Neural cell (in vitro differentiated cells): ENCODE measurements at regions not wholly inside any gene's neighbourhood (a gene's known extent, or its start where the extent isn't known, plus 50 kb on each side); places are given as distances from the start of the nearest gene placed in this dataset.

Experiments
- EP300 ChIP-seq: fragments of 450-650 bp; conservative IDR thresholded peaks from 2 replicates; pipeline ENCODE4 v1.6.1; 2014; ENCODE audit warnings: antibody characterized with exemption, mild to moderate bottlenecking, moderate library complexity; ENCODE audit not compliant: poor library complexity, severe bottlenecking
- EZH2 ChIP-seq: fragments of 200-600, 300-800 bp; shearing (Covaris generic), sonication (generic); IDR thresholded peaks from 2 replicates; pipeline ENCODE4 v1.6.1; 2014; ENCODE audit warnings: antibody characterized with exemption, low read length, borderline replicate concordance, mild to moderate bottlenecking; ENCODE audit not compliant: insufficient read depth, poor library complexity, severe bottlenecking
- POLR2AphosphoS5 ChIP-seq: IDR thresholded peaks from 2 replicates; pipeline ENCODE4 v1.6.1; 2012
- RAD21 ChIP-seq: fragments of 450-650 bp; conservative IDR thresholded peaks from 2 replicates; pipeline ENCODE4 v1.6.1; 2014; ENCODE audit warnings: antibody characterized with exemption, mild to moderate bottlenecking, moderate library complexity
- SMC3 ChIP-seq: fragments of 450-650 bp; conservative IDR thresholded peaks from 2 replicates; pipeline ENCODE4 v1.6.1; 2014; ENCODE audit warnings: antibody characterized with exemption, mild to moderate bottlenecking, moderate library complexity; ENCODE audit not compliant: poor library complexity
- TF ChIP-seq, protein P1 (sequence below): fragments of 450-650 bp; IDR thresholded peaks from 2 replicates; pipeline ENCODE4 v1.5.1; 2014; ENCODE audit warnings: antibody characterized with exemption, mild to moderate bottlenecking, moderate library complexity; ENCODE audit not compliant: poor library complexity, severe bottlenecking

DNA sequence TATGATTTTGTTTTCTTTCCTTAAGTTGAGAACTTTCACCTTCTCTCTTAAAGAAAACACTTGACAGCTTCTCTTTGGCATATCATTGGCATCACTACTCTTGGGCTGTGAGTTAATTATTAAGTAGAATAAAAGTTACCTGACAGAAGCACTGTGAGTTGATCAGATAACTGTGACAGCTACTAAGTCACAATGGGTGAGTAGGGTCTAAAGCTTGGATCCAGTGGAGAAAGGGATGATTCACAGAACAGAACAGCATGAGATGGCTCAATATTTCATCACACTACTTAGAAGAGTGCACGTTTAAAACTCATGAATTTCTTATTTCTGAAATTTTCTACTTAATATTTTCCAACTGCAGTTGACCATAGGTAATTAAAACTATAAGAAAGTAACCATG, 268.5 kb upstream of the NMUR2 start:
- TF ChIP-seq, protein P1, sequence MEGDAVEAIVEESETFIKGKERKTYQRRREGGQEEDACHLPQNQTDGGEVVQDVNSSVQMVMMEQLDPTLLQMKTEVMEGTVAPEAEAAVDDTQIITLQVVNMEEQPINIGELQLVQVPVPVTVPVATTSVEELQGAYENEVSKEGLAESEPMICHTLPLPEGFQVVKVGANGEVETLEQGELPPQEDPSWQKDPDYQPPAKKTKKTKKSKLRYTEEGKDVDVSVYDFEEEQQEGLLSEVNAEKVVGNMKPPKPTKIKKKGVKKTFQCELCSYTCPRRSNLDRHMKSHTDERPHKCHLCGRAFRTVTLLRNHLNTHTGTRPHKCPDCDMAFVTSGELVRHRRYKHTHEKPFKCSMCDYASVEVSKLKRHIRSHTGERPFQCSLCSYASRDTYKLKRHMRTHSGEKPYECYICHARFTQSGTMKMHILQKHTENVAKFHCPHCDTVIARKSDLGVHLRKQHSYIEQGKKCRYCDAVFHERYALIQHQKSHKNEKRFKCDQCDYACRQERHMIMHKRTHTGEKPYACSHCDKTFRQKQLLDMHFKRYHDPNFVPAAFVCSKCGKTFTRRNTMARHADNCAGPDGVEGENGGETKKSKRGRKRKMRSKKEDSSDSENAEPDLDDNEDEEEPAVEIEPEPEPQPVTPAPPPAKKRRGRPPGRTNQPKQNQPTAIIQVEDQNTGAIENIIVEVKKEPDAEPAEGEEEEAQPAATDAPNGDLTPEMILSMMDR, result no peak
- TF ChIP-seq EP300, result no peak
- no peak for TF ChIP-seq SMC3
- TF ChIP-seq POLR2AphosphoS5, result no peak
- no peak for TF ChIP-seq RAD21
- no peak for TF ChIP-seq EZH2
